NK-92 treated with Interleukin-12 subunit alpha and Interleukin-12 subunit beta, amount 100 ng/mL, for 24 hours (cell line): ENCODE measurements at regions not wholly inside any gene's neighbourhood (a gene's known extent, or its start where the extent isn't known, plus 50 kb on each side); places are given as distances from the start of the nearest gene placed in this dataset.
"Not testable (repeated sequence)": the region's sequence is repeated elsewhere in the genome, so short reads cannot be mapped to it uniquely, and the experiment has no call there.

Experiments used
- DNase-seq: peaks from one replicate; lab custom pipeline; 2025; lab: John Stamatoyannopoulos, UW

- DNase-seq: no peak
Observed at GRCh38 chr16:88303890-88304819, 78.6 kb upstream of the ZNF469 start.

- DNase-seq: no peak
Observed at GRCh38 chr16:88305176-88305575, 77.6 kb upstream of the ZNF469 start.

DNA sequence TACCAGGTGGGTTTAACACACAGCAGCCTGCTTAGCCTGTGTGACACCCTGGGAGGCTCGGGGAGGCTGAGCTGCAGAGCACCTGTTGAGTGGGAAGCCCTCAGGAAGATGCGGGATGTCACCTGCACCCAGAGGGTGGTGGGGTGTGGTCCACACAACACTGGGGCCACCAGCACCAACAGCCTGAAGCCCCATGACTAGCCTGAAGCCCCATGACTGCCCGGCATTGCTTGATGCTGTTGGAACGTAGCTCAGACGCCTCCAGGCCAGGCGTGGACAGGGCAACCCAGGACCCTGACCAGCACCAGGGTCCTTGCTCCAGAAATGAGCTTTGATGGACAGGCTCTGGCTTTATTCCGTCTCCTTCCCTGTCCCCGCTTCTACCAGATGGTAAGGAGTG lies 76.3 kb upstream of the ZNF469 start:
- DNase-seq: no peak

DNA sequence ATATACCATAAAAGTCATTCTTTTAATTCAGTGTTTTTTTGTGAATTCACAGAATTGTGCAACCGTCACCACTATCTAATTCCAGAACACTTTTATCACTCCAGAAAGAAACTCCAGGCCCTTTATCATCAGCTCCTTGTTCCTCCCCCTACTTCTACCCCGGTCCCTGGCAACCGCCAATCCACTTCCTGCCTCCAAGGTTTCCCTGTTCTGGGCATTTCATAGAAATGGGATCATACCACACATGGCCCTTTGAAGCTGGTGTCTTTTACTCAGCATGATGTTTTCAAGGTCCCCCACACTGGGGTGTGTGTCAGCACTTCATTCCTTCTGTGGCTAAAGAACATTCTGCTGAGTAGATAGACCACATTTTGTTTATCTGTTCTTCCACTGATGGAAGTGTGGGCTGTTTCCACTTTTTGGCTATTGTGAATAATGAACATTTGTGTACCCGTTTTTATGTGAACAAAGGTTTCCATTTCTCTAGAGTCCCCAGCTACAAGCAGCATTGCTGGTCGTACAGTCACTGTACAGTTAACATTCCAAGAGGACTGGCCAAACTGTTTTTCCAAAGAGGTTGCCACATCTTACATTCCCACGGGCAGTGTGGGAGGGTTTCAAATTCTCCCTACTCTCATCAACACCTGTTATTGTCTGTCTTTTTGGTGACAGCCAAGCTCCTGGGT lies 75.8 kb upstream of the ZNF469 start:
- no peak for DNase-seq

DNA sequence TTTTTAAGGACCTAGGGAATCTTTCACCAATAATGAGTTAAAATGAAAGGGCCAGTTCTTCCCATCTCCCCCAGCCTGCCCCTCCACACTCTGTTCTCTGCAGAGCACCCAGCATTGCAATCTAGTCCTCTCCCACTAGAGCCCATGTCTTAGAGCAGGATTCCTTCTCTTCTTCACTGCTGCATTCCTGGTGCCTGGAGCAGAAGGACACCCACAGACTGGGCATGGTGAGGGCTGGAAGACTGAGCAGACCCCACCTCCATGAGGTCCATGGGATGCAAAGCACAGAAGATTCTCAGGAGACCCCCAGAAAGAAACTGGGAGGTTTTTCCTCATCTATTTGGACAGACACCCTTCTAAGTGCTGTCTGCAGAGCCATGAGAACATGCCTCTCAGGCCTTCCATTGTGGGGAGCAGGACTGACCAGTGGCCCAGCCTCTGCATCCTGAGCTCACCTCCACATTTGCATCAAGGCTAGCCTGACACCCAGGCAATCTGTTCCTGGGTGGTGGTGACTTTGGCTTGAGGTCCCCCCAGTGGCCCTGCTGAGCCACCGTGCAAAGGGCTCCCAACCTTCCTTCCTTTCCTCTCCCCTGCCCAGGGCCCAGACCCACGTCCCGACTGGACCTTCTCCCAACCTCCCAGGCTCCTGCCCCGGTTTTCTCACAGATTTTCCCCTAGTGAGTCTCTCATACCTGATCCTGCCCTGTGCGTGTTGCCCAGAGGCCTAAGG lies 74.2 kb upstream of the ZNF469 start:
- no peak for DNase-seq

DNA sequence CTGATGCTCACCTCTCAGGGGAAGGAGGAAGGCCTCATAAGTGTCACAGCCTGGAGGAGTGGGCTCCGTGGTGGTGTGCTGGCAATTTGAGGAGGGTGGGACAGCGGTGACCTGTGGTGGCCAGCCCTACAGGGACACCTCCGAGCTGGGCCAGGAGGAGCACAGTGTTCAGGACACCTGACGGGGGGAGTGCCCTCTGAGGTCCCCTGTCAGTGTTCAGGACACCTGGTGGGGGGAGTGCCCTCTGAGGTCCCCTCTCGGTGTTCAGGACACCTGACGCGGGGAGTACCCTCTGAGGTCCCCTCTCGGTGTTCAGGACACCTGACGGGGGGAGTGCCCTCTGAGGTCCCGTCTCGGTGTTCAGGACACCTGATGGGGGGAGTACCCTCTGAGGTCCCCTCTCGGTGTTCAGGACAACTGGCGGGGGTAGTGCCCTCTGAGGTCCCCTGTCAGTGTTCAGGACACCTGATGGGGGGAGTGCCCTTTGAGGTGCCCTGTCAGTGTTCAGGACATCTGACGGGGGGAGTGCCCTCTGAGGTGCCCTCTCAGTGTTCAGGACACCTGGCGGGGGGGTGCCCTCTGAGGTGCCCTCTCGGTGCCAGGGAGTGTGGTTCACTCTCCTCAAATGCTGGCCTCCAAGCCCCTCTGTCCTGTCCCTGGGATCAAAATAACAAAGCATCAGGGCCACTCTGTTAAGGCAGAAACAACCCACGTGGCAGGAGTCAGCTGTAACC lies 73.4 kb upstream of the ZNF469 start:
- DNase-seq: no peak

GRCh38 chr16:88309908-88310265 lies 72.9 kb upstream of the ZNF469 start:
- no peak for DNase-seq

DNA sequence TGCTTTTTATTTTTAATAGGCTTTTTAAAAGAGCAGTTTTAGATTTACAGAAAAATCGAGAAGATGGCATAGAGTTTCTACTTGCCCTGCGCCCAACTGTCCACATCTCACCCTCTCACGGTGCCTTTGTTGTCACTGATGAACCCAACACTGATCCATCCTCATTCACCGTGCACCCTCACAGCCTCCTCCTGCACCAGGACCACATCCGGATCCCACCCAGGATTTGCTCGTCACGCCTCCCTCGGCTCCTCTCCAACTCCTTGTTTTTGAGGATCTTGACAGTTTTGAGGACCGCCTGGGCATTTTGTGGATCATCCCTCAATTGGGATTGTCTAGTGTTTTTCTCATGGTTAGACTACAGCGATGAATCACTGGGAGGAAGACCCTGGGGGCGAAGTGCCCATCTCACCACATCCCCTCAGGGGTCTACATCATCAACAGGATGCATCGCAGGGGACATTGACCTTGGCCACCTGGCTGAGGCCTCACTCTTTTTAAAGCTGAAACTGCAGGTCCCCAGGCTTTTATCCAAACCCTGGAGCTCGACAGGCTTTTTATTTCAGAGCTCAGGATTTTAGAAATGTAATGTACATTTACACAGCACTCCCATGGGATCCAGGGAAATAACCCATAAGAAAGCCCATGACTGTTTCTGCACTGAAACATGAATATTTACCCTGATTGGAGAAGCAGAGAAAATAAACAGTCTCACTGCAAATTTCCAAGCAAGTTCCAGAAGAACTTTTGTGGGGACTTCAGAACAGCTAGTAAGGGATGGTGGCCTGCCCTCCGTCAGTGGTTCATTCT lies 71.8 kb upstream of the ZNF469 start:
- no peak for DNase-seq

GRCh38 chr16:88311860-88312259 lies 70.9 kb upstream of the ZNF469 start:
- not testable (repeated sequence) for DNase-seq

GRCh38 chr16:88312732-88313131 lies 70.0 kb upstream of the ZNF469 start:
- no peak for DNase-seq

DNA sequence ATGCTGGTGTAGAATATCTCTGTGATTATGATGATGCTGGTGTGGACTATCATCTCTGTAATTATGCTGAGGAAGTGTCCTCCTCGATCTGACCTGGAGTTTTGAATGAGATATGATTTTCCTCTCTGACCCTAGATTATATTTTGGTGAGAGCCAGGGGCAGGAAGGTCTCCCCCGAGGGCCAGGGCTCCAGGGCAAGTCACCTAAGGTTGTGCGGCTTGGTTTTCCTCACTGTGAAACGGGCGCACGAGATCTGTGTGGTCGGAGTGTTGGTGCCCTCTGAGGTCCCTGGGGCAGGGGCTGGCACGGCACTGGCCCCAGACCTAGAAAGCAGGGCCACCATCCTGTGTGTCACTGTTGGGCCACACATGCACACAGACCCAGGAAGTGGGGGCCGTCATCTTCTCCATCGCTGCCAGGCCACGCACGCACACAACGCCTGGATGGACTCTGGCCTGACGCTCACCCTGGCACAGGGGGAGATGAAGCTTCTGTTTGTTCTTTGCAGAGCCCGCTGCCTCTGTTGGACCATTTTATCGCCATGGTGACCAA lies 67.7 kb upstream of the ZNF469 start:
- no peak for DNase-seq

GRCh38 chr16:88315543-88316105 lies 67.1 kb upstream of the ZNF469 start:
- no peak for DNase-seq

GRCh38 chr16:88316151-88316550 lies 66.6 kb upstream of the ZNF469 start:
- no peak for DNase-seq

- DNase-seq: no peak
Observed at GRCh38 chr16:88316941-88317612, 65.7 kb upstream of the ZNF469 start.

DNA sequence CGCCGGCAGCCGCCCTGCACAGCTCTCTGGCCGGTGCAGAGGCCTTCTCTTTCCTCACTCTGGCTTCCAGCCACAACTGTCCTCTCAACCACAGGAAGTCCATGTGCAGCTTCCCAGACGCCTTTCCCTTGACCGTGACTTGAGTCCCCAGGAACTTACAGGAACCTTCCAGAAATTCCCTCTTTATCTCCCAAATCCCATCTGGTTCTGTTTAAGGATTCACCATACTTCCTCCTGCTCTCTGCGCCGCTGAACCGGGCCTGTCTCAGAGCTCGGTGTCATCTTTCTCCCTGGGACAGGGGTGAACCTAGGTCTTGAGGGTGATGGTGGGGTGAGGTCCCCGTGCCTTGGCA lies 65.2 kb upstream of the ZNF469 start:
- DNase-seq: no peak

- DNase-seq: no peak
Observed at GRCh38 chr16:88318051-88318450, 64.7 kb upstream of the ZNF469 start.

- no peak for DNase-seq
Observed at GRCh38 chr16:88318521-88318920, 64.2 kb upstream of the ZNF469 start.

- DNase-seq: no peak
Observed at GRCh38 chr16:88319116-88319965, 63.4 kb upstream of the ZNF469 start.
